Activated B cell treated with CpG ODN at 0.5 μM for 24 hours (primary cell): ENCODE measurements at regions not wholly inside any gene's neighbourhood (a gene's known extent, or its start where the extent isn't known, plus 50 kb on each side); places are given as distances from the start of the nearest gene placed in this dataset.

Experiments used
- ATAC-seq: fragments of 200-7000 bp; cut with Tn5 transposase; one replicate; pipeline ENCODE4 v1.10.0; 2021; ENCODE audit warnings: low read depth, mild to moderate bottlenecking, moderate library complexity
- CTCF ChIA-PET: fragments of 350-600 bp; sonication (Branson Sonifier 250); formaldehyde crosslinking; loops from one replicate; lab custom pipeline; 2021; ENCODE audit warnings: antibody characterized with exemption; lab: Charles Lee
- POLR2A ChIA-PET: fragments of 350-600 bp; sonication (Branson Sonifier 250); formaldehyde crosslinking; loops from one replicate; lab custom pipeline; 2021; ENCODE audit warnings: antibody characterized with exemption; lab: Charles Lee
- DNase-seq: peaks from one replicate; pipeline ENCODE4 v3.0.0; 2022
- H3K27ac Mint-ChIP-seq: one replicate; pipeline ENCODE4 v1.8.0; 2020; ENCODE audit warnings: mixed read lengths
- H3K27me3 Mint-ChIP-seq: one replicate; pipeline ENCODE4 v1.8.0; 2021; ENCODE audit warnings: mixed read lengths
- H3K36me3 Mint-ChIP-seq: one replicate; pipeline ENCODE4 v1.8.0; 2021; ENCODE audit warnings: low read depth, mixed read lengths
- H3K4me1 Mint-ChIP-seq: one replicate; pipeline ENCODE4 v1.8.0; 2021; ENCODE audit warnings: mixed read lengths
- H3K4me3 Mint-ChIP-seq: one replicate; pipeline ENCODE4 v1.8.0; 2020; ENCODE audit warnings: mild to moderate bottlenecking, mixed read lengths
- H3K9me3 Mint-ChIP-seq: one replicate; pipeline ENCODE4 v1.8.0; 2020; ENCODE audit warnings: mixed read lengths
- intact Hi-C: fragments of 100-400 bp; cut with micrococcal nuclease; formaldehyde crosslinking; loops from one replicate; pipeline ENCODE4 v1.15.1; 2024
- TF ChIP-seq, protein P1 (sequence below): fragments of 200-600 bp; IDR thresholded peaks from one replicate; pipeline ENCODE4 v1.8.0; 2022; ENCODE audit warnings: antibody characterized with exemption, mild to moderate bottlenecking

GRCh38 chr12:94031763-94032162 lies 116.6 kb upstream of the PLXNC1 start:
- intact Hi-C loops, result no loop called here
- no peak for DNase-seq
- CTCF ChIA-PET, result no interaction called here
- H3K9me3 Mint-ChIP-seq, result peaks cover 17% of the 10 kb centered on the region
- no peak overlapping the region for H3K27ac Mint-ChIP-seq
- no peaks in the 10 kb centered on the region for H3K36me3 Mint-ChIP-seq
- peaks cover 33% of the 10 kb centered on the region for H3K27me3 Mint-ChIP-seq
- no peak for ATAC-seq
- H3K4me3 Mint-ChIP-seq, result no peak overlapping the region
- POLR2A ChIA-PET, result no interaction called here
- no peaks in the 10 kb centered on the region for H3K4me1 Mint-ChIP-seq
- TF ChIP-seq, protein P1, sequence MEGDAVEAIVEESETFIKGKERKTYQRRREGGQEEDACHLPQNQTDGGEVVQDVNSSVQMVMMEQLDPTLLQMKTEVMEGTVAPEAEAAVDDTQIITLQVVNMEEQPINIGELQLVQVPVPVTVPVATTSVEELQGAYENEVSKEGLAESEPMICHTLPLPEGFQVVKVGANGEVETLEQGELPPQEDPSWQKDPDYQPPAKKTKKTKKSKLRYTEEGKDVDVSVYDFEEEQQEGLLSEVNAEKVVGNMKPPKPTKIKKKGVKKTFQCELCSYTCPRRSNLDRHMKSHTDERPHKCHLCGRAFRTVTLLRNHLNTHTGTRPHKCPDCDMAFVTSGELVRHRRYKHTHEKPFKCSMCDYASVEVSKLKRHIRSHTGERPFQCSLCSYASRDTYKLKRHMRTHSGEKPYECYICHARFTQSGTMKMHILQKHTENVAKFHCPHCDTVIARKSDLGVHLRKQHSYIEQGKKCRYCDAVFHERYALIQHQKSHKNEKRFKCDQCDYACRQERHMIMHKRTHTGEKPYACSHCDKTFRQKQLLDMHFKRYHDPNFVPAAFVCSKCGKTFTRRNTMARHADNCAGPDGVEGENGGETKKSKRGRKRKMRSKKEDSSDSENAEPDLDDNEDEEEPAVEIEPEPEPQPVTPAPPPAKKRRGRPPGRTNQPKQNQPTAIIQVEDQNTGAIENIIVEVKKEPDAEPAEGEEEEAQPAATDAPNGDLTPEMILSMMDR, result no peak

- POLR2A ChIA-PET, result no interaction called here
- Mint-ChIP-seq H3K4me1 (no peaks in the 10 kb centered on the region), H3K27ac (no peak overlapping the region), H3K27me3 (peaks cover 38% of the 10 kb centered on the region), H3K9me3 (peaks cover 17% of the 10 kb centered on the region), H3K36me3 (no peaks in the 10 kb centered on the region), H3K4me3 (no peak overlapping the region)
- intact Hi-C loops, result no loop called here
- DNase-seq, result no peak
- TF ChIP-seq, protein P1, result no peak
- CTCF ChIA-PET, result no interaction called here
- ATAC-seq, result no peak
Observed at GRCh38 chr12:94032368-94032767, 116.0 kb upstream of the PLXNC1 start.

DNA sequence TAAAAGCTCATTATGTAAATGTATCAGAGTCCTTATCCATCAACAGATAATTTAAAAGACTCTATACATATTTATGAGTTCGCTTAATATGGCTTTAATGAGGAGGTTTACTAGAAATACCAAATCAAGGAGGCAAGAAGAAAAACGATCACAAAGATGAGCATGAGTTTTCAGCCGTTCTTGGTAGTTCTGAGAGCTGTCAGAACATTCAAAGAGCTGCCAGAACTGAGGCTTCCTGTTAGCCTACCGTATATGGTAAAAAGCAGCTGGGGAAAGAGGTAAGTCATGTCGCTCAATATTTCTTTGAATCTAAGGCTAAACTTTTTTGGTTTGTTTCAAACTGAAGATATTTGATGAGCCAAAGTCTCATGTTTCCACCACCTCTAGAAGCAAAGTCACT lies 115.3 kb upstream of the PLXNC1 start:
- TF ChIP-seq, protein P1, result no peak
- Mint-ChIP-seq H3K4me3 (no peak overlapping the region), H3K27ac (no peak overlapping the region), H3K9me3 (peaks cover 16% of the 10 kb centered on the region), H3K36me3 (no peaks in the 10 kb centered on the region), H3K27me3 (peaks cover 41% of the 10 kb centered on the region), H3K4me1 (no peaks in the 10 kb centered on the region)
- DNase-seq (no peak), ATAC-seq (no peak)
- intact Hi-C loops, result no loop called here
- CTCF ChIA-PET, result no interaction called here
- POLR2A ChIA-PET, result no interaction called here

DNA sequence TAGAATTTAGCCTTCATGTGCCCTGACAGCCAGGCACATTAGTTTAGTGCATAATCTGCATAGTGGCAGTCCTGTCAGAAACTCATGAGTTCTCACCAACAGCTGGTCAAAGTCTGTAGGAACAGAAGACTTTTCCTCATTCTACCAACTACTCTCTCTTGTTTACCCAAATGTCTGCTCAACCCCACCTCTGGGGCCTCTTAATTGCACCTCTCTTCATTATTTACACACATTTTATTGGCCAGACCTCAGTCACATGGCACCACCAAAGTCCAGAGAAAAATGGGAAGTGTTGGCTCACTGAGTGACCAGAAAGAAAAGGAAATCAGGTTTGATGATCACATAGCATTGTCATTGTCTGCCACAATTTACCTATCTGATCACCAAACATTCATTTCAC lies 114.6 kb upstream of the PLXNC1 start:
- H3K9me3 Mint-ChIP-seq, result peaks cover 16% of the 10 kb centered on the region
- ATAC-seq (no peak), DNase-seq (no peak)
- no peaks in the 10 kb centered on the region for H3K36me3 Mint-ChIP-seq
- ChIA-PET CTCF (no interaction called here), POLR2A (no interaction called here)
- TF ChIP-seq, protein P1, result no peak
- intact Hi-C loops, result no loop called here
- no peak overlapping the region for H3K4me3 Mint-ChIP-seq
- no peaks in the 10 kb centered on the region for H3K4me1 Mint-ChIP-seq
- no peak overlapping the region for H3K27ac Mint-ChIP-seq
- peaks cover 39% of the 10 kb centered on the region for H3K27me3 Mint-ChIP-seq

DNA sequence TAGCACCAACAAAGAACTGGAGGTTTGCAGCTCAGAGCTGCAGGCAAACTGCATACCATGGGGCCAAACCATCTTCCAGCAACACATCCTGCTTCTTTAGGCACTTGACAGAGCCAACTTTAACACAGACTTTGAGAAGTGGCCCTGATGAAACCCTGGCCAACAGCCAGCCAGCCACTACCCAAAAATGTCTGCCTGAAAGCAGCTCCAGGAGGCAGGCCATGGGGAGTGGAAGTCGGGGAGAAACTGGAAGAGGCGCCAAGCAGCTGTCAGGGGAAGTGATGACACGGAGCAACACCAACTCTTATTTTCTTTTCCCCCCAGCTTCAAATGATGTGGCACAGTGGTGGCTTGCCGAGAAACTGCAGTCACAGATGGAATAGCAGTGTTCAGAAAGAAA lies 110.9 kb upstream of the PLXNC1 start:
- CTCF ChIA-PET, result no interaction called here
- TF ChIP-seq, protein P1, result no peak
- DNase-seq (no peak), ATAC-seq (no peak)
- H3K27ac Mint-ChIP-seq, result no peak overlapping the region
- intact Hi-C loops, result no loop called here
- no peak overlapping the region for H3K4me3 Mint-ChIP-seq
- H3K36me3 Mint-ChIP-seq, result no peaks in the 10 kb centered on the region
- peaks cover 27% of the 10 kb centered on the region for H3K27me3 Mint-ChIP-seq
- POLR2A ChIA-PET, result no interaction called here
- peaks cover 16% of the 10 kb centered on the region for H3K9me3 Mint-ChIP-seq
- H3K4me1 Mint-ChIP-seq, result peaks cover 7% of the 10 kb centered on the region
